ENCODE measurements at regions not wholly inside any gene's neighbourhood (a gene's known extent, or its start where the extent isn't known, plus 50 kb on each side); places are given as distances from the start of the nearest gene placed in this dataset.

- Histone ChIP-seq H3K27ac (ENCODE audit: low read depth, low read length) (no peak overlapping the region), H4K20me1 (ENCODE audit: insufficient read depth, low read length) (no peaks in the 10 kb centered on the region), H3K4me2 (ENCODE audit: insufficient read depth, low read length) (no peak overlapping the region), H3K79me2 (ENCODE audit: insufficient read depth, low read length) (no peaks in the 10 kb centered on the region), H3K36me3 (ENCODE audit: insufficient read depth, low read length) (no peaks in the 10 kb centered on the region), H3K27me3 (ENCODE audit: insufficient read depth, low read length) (no peaks in the 10 kb centered on the region), H3K9me3 (ENCODE audit: low read depth, low read length) (no peaks in the 10 kb centered on the region), H3K4me3 (ENCODE audit: insufficient read depth, low read length) (no peak overlapping the region), H3K4me1 (ENCODE audit: insufficient read depth, low read length) (peaks cover 3% of the 10 kb centered on the region), H2AFZ (ENCODE audit: low read length) (no peak overlapping the region)
- DNase-seq (ENCODE audit: insufficient read length, low spot score, missing footprints): no peak
- no peak for TF ChIP-seq CTCF (IDR thresholded peaks at IDR 0.05; ENCODE audit: extremely low read depth, low read depth, low read length)
Measured at GRCh38 chr13:93045836-93046235, 180.8 kb upstream of the GPC6 start.

GRCh38 chr13:93055233-93055632 is 171.4 kb upstream of the GPC6 start:
- no peaks in the 10 kb centered on the region for H3K27me3 ChIP-seq (ENCODE audit: insufficient read depth, low read length)
- H3K4me3 ChIP-seq (ENCODE audit: insufficient read depth, low read length): no peak overlapping the region
- no peaks in the 10 kb centered on the region for H3K79me2 ChIP-seq (ENCODE audit: insufficient read depth, low read length)
- no peak overlapping the region for H3K27ac ChIP-seq (ENCODE audit: low read depth, low read length)
- DNase-seq (ENCODE audit: insufficient read length, low spot score, missing footprints): no peak
- H3K4me1 ChIP-seq (ENCODE audit: insufficient read depth, low read length): no peaks in the 10 kb centered on the region
- no peaks in the 10 kb centered on the region for H3K9me3 ChIP-seq (ENCODE audit: low read depth, low read length)
- no peaks in the 10 kb centered on the region for H4K20me1 ChIP-seq (ENCODE audit: insufficient read depth, low read length)
- no peak overlapping the region for H3K4me2 ChIP-seq (ENCODE audit: insufficient read depth, low read length)
- H2AFZ ChIP-seq (ENCODE audit: low read length): no peak overlapping the region
- no peak for TF ChIP-seq CTCF (IDR thresholded peaks at IDR 0.05; ENCODE audit: extremely low read depth, low read depth, low read length)
- H3K36me3 ChIP-seq (ENCODE audit: insufficient read depth, low read length): no peaks in the 10 kb centered on the region

- no peaks in the 10 kb centered on the region for H3K4me1 ChIP-seq (ENCODE audit: insufficient read depth, low read length)
- TF ChIP-seq CTCF (IDR thresholded peaks at IDR 0.05; ENCODE audit: extremely low read depth, low read depth, low read length): no peak
- H4K20me1 ChIP-seq (ENCODE audit: insufficient read depth, low read length): no peaks in the 10 kb centered on the region
- no peak overlapping the region for H3K4me3 ChIP-seq (ENCODE audit: insufficient read depth, low read length)
- H3K27ac ChIP-seq (ENCODE audit: low read depth, low read length): no peak overlapping the region
- H3K27me3 ChIP-seq (ENCODE audit: insufficient read depth, low read length): no peaks in the 10 kb centered on the region
- no peaks in the 10 kb centered on the region for H3K79me2 ChIP-seq (ENCODE audit: insufficient read depth, low read length)
- H3K36me3 ChIP-seq (ENCODE audit: insufficient read depth, low read length): no peaks in the 10 kb centered on the region
- no peak overlapping the region for H3K4me2 ChIP-seq (ENCODE audit: insufficient read depth, low read length)
- H3K9me3 ChIP-seq (ENCODE audit: low read depth, low read length): no peaks in the 10 kb centered on the region
- no peak overlapping the region for H2AFZ ChIP-seq (ENCODE audit: low read length)
- no peak for DNase-seq (ENCODE audit: insufficient read length, low spot score, missing footprints)
Measured at GRCh38 chr13:93058301-93058700, 168.3 kb upstream of the GPC6 start.

GRCh38 chr13:93060144-93060543 is 166.5 kb upstream of the GPC6 start:
- no peak overlapping the region for H3K27ac ChIP-seq (ENCODE audit: low read depth, low read length)
- H3K36me3 ChIP-seq (ENCODE audit: insufficient read depth, low read length): no peaks in the 10 kb centered on the region
- H3K27me3 ChIP-seq (ENCODE audit: insufficient read depth, low read length): no peaks in the 10 kb centered on the region
- no peaks in the 10 kb centered on the region for H3K79me2 ChIP-seq (ENCODE audit: insufficient read depth, low read length)
- H3K4me3 ChIP-seq (ENCODE audit: insufficient read depth, low read length): no peak overlapping the region
- no peaks in the 10 kb centered on the region for H3K9me3 ChIP-seq (ENCODE audit: low read depth, low read length)
- TF ChIP-seq CTCF (IDR thresholded peaks at IDR 0.05; ENCODE audit: extremely low read depth, low read depth, low read length): no peak
- no peak overlapping the region for H2AFZ ChIP-seq (ENCODE audit: low read length)
- H3K4me2 ChIP-seq (ENCODE audit: insufficient read depth, low read length): no peak overlapping the region
- no peaks in the 10 kb centered on the region for H3K4me1 ChIP-seq (ENCODE audit: insufficient read depth, low read length)
- no peaks in the 10 kb centered on the region for H4K20me1 ChIP-seq (ENCODE audit: insufficient read depth, low read length)
- DNase-seq (ENCODE audit: insufficient read length, low spot score, missing footprints): no peak

All from osteoblast (primary cell).